GM12865 (cell line): ENCODE measurements at regions not wholly inside any gene's neighbourhood (a gene's known extent, or its start where the extent isn't known, plus 50 kb on each side); places are given as distances from the start of the nearest gene placed in this dataset.

Source experiments
- DNase-seq: peaks from one replicate; pipeline ENCODE4 v3.0.0; 2010; ENCODE audit warnings: low read depth
- H3K4me3 ChIP-seq: 2 replicates; pipeline ENCODE4 v1.5.1; 2011; ENCODE audit warnings: mild to moderate bottlenecking, low read depth, low read length, control low read depth
- CTCF ChIP-seq: IDR thresholded peaks from 2 replicates; pipeline ENCODE4 v1.5.1; 2011; ENCODE audit warnings: low read length, control low read depth, low read depth, inconsistent platforms; ENCODE audit not compliant: insufficient read depth; ENCODE audit errors: missing control alignments

GRCh38 chr2:144922519-144922918, 402.6 kb upstream of the ZEB2 start:
- TF ChIP-seq CTCF, result no peak
- no peak for DNase-seq
- H3K4me3 ChIP-seq, result no peak overlapping the region

- TF ChIP-seq CTCF, result no peak
- H3K4me3 ChIP-seq, result no peak overlapping the region
- no peak for DNase-seq
These were observed 401.0 kb upstream of the ZEB2 start for GRCh38 chr2:144920755-144921530.

- no peak overlapping the region for H3K4me3 ChIP-seq
- no peak for DNase-seq
- no peak for TF ChIP-seq CTCF
These were observed 394.9 kb upstream of the ZEB2 start for GRCh38 chr2:144914622-144915318.

- H3K4me3 ChIP-seq, result no peak overlapping the region
- TF ChIP-seq CTCF, result no peak
- no peak for DNase-seq
These were observed 394.2 kb upstream of the ZEB2 start for GRCh38 chr2:144914113-144914512.

GRCh38 chr2:144912206-144912605, 392.3 kb upstream of the ZEB2 start:
- TF ChIP-seq CTCF, result no peak
- no peak overlapping the region for H3K4me3 ChIP-seq
- no peak for DNase-seq

- DNase-seq, result no peak
- H3K4me3 ChIP-seq, result no peak overlapping the region
- TF ChIP-seq CTCF, result no peak
These were observed 386.0 kb upstream of the ZEB2 start for GRCh38 chr2:144905956-144906355.
